GM23338 (cell line): ENCODE measurements at regions not wholly inside any gene's neighbourhood (a gene's known extent, or its start where the extent isn't known, plus 50 kb on each side); places are given as distances from the start of the nearest gene placed in this dataset.

Source experiments
- EZH2 ChIP-seq: fragments of 200-600 bp; sonication (generic); IDR thresholded peaks from one replicate; pipeline ENCODE4 v1.8.0; 2017; ENCODE audit warnings: antibody characterized with exemption, mild to moderate bottlenecking, low read depth; ENCODE audit not compliant: unreplicated experiment
- EZH2phosphoT487 ChIP-seq: fragments of 200-600 bp; sonication (generic); IDR thresholded peaks from one replicate; pipeline ENCODE4 v1.8.1; 2018; ENCODE audit warnings: antibody characterized with exemption; ENCODE audit not compliant: unreplicated experiment
- NANOG ChIP-seq: IDR thresholded peaks from 2 replicates; pipeline ENCODE4 v1.6.1; 2016; ENCODE audit warnings: antibody characterized with exemption, borderline replicate concordance
- POLR2AphosphoS5 ChIP-seq: IDR thresholded peaks from 2 replicates; pipeline ENCODE4 v1.6.1; 2016; ENCODE audit warnings: antibody characterized with exemption, low read depth
- STAT1 ChIP-seq: IDR thresholded peaks from one replicate; pipeline ENCODE4 v1.6.1; 2016; ENCODE audit warnings: antibody characterized with exemption; ENCODE audit not compliant: unreplicated experiment
- TF ChIP-seq, protein P1 (sequence below), 2 experiments: fragments of 200-600 bp in 1 of 2; sonication (generic) in 1 of 2; conservative IDR thresholded peaks; 2 replicates each; pipeline versions ENCODE4 v1.5.1 to v1.6.1; 2016 to 2017; ENCODE audit warnings: antibody characterized with exemption in 2 of 2, low read depth in 2 of 2, mild to moderate bottlenecking in 2 of 2, moderate library complexity in 1 of 2

- TF ChIP-seq, protein P1, sequence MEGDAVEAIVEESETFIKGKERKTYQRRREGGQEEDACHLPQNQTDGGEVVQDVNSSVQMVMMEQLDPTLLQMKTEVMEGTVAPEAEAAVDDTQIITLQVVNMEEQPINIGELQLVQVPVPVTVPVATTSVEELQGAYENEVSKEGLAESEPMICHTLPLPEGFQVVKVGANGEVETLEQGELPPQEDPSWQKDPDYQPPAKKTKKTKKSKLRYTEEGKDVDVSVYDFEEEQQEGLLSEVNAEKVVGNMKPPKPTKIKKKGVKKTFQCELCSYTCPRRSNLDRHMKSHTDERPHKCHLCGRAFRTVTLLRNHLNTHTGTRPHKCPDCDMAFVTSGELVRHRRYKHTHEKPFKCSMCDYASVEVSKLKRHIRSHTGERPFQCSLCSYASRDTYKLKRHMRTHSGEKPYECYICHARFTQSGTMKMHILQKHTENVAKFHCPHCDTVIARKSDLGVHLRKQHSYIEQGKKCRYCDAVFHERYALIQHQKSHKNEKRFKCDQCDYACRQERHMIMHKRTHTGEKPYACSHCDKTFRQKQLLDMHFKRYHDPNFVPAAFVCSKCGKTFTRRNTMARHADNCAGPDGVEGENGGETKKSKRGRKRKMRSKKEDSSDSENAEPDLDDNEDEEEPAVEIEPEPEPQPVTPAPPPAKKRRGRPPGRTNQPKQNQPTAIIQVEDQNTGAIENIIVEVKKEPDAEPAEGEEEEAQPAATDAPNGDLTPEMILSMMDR (conservative IDR thresholded peaks at IDR 0.05; ENCODE audit: low read depth in 2 of 2), result no peak
- TF ChIP-seq NANOG (no peak), EZH2 (no peak), EZH2phosphoT487 (no peak), POLR2AphosphoS5 (no peak), STAT1 (no peak)
Measured at GRCh38 chr4:56744030-56744429, 62.9 kb upstream of the HOPX start.
